OCI-LY1 (cell line): ENCODE measurements at regions not wholly inside any gene's neighbourhood (a gene's known extent, or its start where the extent isn't known, plus 50 kb on each side); places are given as distances from the start of the nearest gene placed in this dataset.

Experiments
- CTCF ChIP-seq: fragments of 200-600 bp; sonication (generic), shearing (Covaris generic); IDR thresholded peaks from 2 replicates; pipeline ENCODE4 v1.5.1; 2017; ENCODE audit warnings: mild to moderate bottlenecking, antibody characterized with exemption, low read length, moderate library complexity, mixed read lengths
- EZH2 ChIP-seq: fragments of 200-600 bp; sonication (generic), shearing (Covaris generic); IDR thresholded peaks from 2 replicates; pipeline ENCODE4 v1.8.0; 2017; ENCODE audit warnings: borderline replicate concordance, mixed run types, mild to moderate bottlenecking, antibody characterized with exemption, low read length, moderate library complexity, mixed read lengths

GRCh38 chr1:229046251-229046853 lies 224.6 kb upstream of the RAB4A start:
- TF ChIP-seq CTCF: no peak
- no peak for TF ChIP-seq EZH2
